A549 (cell line): ENCODE measurements at regions not wholly inside any gene's neighbourhood (a gene's known extent, or its start where the extent isn't known, plus 50 kb on each side); places are given as distances from the start of the nearest gene placed in this dataset.

Source experiments
- ATAC-seq, 2 experiments: fragments of 200-7000 bp in 1 of 2; fragments of >200 bp in 1 of 2; cut with Nextera tagmentation in 1 of 2; cut with Tn5 transposase in 1 of 2; 3 replicates each; pipeline versions ENCODE4 v1.8.0 to v1.9.1; 2018 to 2020; ENCODE audit warnings: mild to moderate bottlenecking in 1 of 2, moderate library complexity in 1 of 2
- CTCF ChIA-PET: fragments of 300-600 bp; sonication (Branson Sonifier 250); formaldehyde crosslinking; extraction: SDS; loops from one replicate; lab custom pipeline; 2021; ENCODE audit warnings: antibody characterized with exemption, inconsistent platforms; lab: Yijun Ruan, JAX
- POLR2A ChIA-PET: fragments of 350-600 bp; formaldehyde crosslinking; extraction: SDS; loops from one replicate; lab custom pipeline; 2021; ENCODE audit warnings: antibody characterized with exemption, inconsistent platforms; lab: Yijun Ruan, JAX
- DNase-seq, 2 experiments: peaks; one replicate each; pipeline versions ENCODE4 v3.0.0 to v3.0.0-alpha.2; 2011 to 2016; ENCODE audit warnings: low read depth in 1 of 2, low spot score in 1 of 2
- FAIRE-seq: peaks from 2 replicates; lab custom pipeline; 2011; peaks lifted over from hg19 to GRCh38; lab: Jason Lieb, UNC
- H3K27ac ChIP-seq, 2 experiments: fragments of >200 bp; sonication (Bioruptor Twin); formaldehyde crosslinking; 3 replicates each; pipeline ENCODE4 v1.5.1; 2016 to 2017
- H3K4me1 ChIP-seq: fragments of >200 bp; sonication (Bioruptor Twin); formaldehyde crosslinking; 3 replicates; pipeline ENCODE4 v1.6.1; 2016
- H3K4me2 ChIP-seq: fragments of >200 bp; sonication (Bioruptor Twin); formaldehyde crosslinking; 3 replicates; pipeline ENCODE4 v1.6.1; 2016
- H3K4me3 ChIP-seq: fragments of >200 bp; sonication (Bioruptor Twin); formaldehyde crosslinking; 3 replicates; pipeline ENCODE4 v1.5.1; 2016
- H3K9me3 ChIP-seq: fragments of >200 bp; sonication (Bioruptor Twin); formaldehyde crosslinking; 3 replicates; pipeline ENCODE4 v1.6.1; 2016
- BCL3 ChIP-seq: fragments of >200 bp; sonication (Bioruptor Twin); formaldehyde crosslinking; IDR thresholded peaks from 3 replicates; pipeline ENCODE4 v1.6.1; 2016
- E2F6 ChIP-seq: IDR thresholded peaks from 2 replicates; pipeline ENCODE4 v1.6.1; 2012; ENCODE audit warnings: low read depth, borderline replicate concordance
- EHMT2 ChIP-seq: fragments of 200-600 bp; sonication (generic); IDR thresholded peaks from 2 replicates; pipeline ENCODE4 v1.6.1; 2016; ENCODE audit warnings: antibody characterized with exemption, low read depth, mild to moderate bottlenecking, moderate library complexity
- ELK1 ChIP-seq: fragments of 150-350 bp; IDR thresholded peaks from 2 replicates; pipeline ENCODE4 v1.6.1; 2014; ENCODE audit warnings: low read depth, mild to moderate bottlenecking, low read length
- EP300 ChIP-seq, 2 experiments: fragments of >200 bp; sonication (Bioruptor Twin); formaldehyde crosslinking; IDR thresholded peaks; 2 replicates in 1 of 2; 3 replicates in 1 of 2; pipeline ENCODE4 v1.6.1; 2016 to 2017
- HEYL ChIP-seq: fragments of 250-450 bp; sonication (Bioruptor Pico); IDR thresholded peaks from 2 replicates; pipeline ENCODE4 v1.8.0; 2021; ENCODE audit warnings: mild to moderate bottlenecking, moderate library complexity
- HOXB13 ChIP-seq: fragments of 250-450 bp; sonication (Bioruptor Pico); IDR thresholded peaks from 2 replicates; pipeline ENCODE4 v1.5.0; 2020; ENCODE audit warnings: low read depth, mild to moderate bottlenecking, moderate library complexity
- JUN ChIP-seq, 2 experiments: fragments of >200 bp; sonication (Bioruptor Twin); formaldehyde crosslinking; IDR thresholded peaks; 2 replicates in 1 of 2; 3 replicates in 1 of 2; pipeline ENCODE4 v1.6.1; 2016 to 2017
- KDM1A ChIP-seq: fragments of 200-600 bp; sonication (generic); IDR thresholded peaks from 2 replicates; pipeline ENCODE4 v1.6.1; 2016; ENCODE audit warnings: low read depth, mild to moderate bottlenecking
- NPAS2 ChIP-seq: fragments of 250-450 bp; sonication (Bioruptor Pico); IDR thresholded peaks from 2 replicates; pipeline ENCODE4 v1.8.0; 2022; ENCODE audit warnings: mild to moderate bottlenecking, moderate library complexity, borderline replicate concordance
- NR3C1 ChIP-seq: fragments of >200 bp; sonication (Bioruptor Twin); formaldehyde crosslinking; IDR thresholded peaks from 3 replicates; pipeline ENCODE4 v1.6.1; 2017
- PHF8 ChIP-seq: fragments of 200-600 bp; sonication (generic); IDR thresholded peaks from 2 replicates; pipeline ENCODE4 v1.6.1; 2016; ENCODE audit warnings: low read depth, mild to moderate bottlenecking, antibody characterized with exemption, moderate library complexity, borderline replicate concordance
- RCOR1 ChIP-seq: fragments of 150-350 bp; IDR thresholded peaks from 2 replicates; pipeline ENCODE4 v1.6.1; 2014; ENCODE audit warnings: antibody characterized with exemption, low read length, low read depth
- REST ChIP-seq: fragments of 200-600 bp; sonication (generic); IDR thresholded peaks from 2 replicates; pipeline ENCODE4 v1.6.1; 2016; ENCODE audit warnings: antibody characterized with exemption, mild to moderate bottlenecking, moderate library complexity
- RFX5 ChIP-seq: fragments of 450-650 bp; IDR thresholded peaks from 2 replicates; pipeline ENCODE4 v1.7.1; 2014; ENCODE audit warnings: antibody characterized with exemption, mild to moderate bottlenecking, moderate library complexity
- TP53 ChIP-seq: fragments of 250-450 bp; sonication (Bioruptor Pico); IDR thresholded peaks from 2 replicates; pipeline ENCODE4 v1.5.0; 2021; ENCODE audit warnings: mild to moderate bottlenecking, moderate library complexity
- USF2 ChIP-seq: fragments of 450-650 bp; IDR thresholded peaks from 2 replicates; pipeline ENCODE4 v1.6.1; 2014; ENCODE audit warnings: antibody characterized with exemption

- TF ChIP-seq NR3C1 (no peak), RCOR1 (no peak), HOXB13 (CRISPR knock-in tag) (no peak)
These were observed 123.9 kb upstream of the GNAO1 start (continued) for GRCh38 chr16:56067406-56067805.

- CTCF ChIA-PET = interaction anchor here (0.5 kb wide), 1 partner anchor 547 kb away, joined by 3 read pairs; no protein-coding TSS in a partner anchor
- ATAC-seq = no peak
These were observed 124.7 kb upstream of the GNAO1 start for GRCh38 chr16:56066617-56067016.

More at GRCh38 chr16:56066617-56067016, 124.7 kb upstream of the GNAO1 start:
- POLR2A ChIA-PET = no interaction called here
- Histone ChIP-seq H3K4me3 (no peak overlapping the region), H3K9me3 (no peaks in the 10 kb centered on the region), H3K4me2 (no peak overlapping the region), H3K4me1 (no peaks in the 10 kb centered on the region), H3K27ac (no peak overlapping the region)
- no peak for FAIRE-seq
- no peak for TF ChIP-seq RFX5
- TF ChIP-seq EP300 (IDR thresholded peaks at IDR 0.05) = no peak
- no peak for TF ChIP-seq E2F6
- TF ChIP-seq BCL3 = no peak
- no peak for TF ChIP-seq REST
- TF ChIP-seq ELK1 = no peak
- no peak for TF ChIP-seq HEYL
- no peak for TF ChIP-seq JUN (IDR thresholded peaks at IDR 0.05)
- no peak for TF ChIP-seq TP53
- no peak for TF ChIP-seq NR3C1
- no peak for TF ChIP-seq PHF8
- TF ChIP-seq NPAS2 (CRISPR knock-in tag) = no peak
- TF ChIP-seq USF2 = no peak
- TF ChIP-seq EHMT2 = no peak
- TF ChIP-seq KDM1A = no peak
- no peak for DNase-seq
